Endothelial cell of umbilical vein (primary cell): ENCODE measurements at regions not wholly inside any gene's neighbourhood (a gene's known extent, or its start where the extent isn't known, plus 50 kb on each side); places are given as distances from the start of the nearest gene placed in this dataset.

Experiments used
- BruUV-seq: library from RNA; stranded (reverse); fragments of 400-500 nt; replicated peaks from 2 replicates; lab custom pipeline; 2021; lab: Mats Ljungman, UMichigan
- CTCF ChIA-PET: fragments of 300-600, 350-600 bp; sonication (Branson Sonifier 250); formaldehyde crosslinking; loops from one replicate; lab custom pipeline; 2021; ENCODE audit warnings: antibody characterized with exemption, inconsistent platforms; lab: Charles Lee
- POLR2A ChIA-PET: fragments of 300-600, 350-600 bp; sonication (Branson Sonifier 250); formaldehyde crosslinking; loops from one replicate; lab custom pipeline; 2021; ENCODE audit warnings: antibody characterized with exemption, inconsistent platforms; lab: Charles Lee
- DNase-seq: peaks from one replicate; pipeline ENCODE4 v3.0.0-alpha.2; 2011; ENCODE audit warnings: low read depth, low spot score
- FAIRE-seq: peaks from 2 replicates; lab custom pipeline; 2011; peaks lifted over from hg19 to GRCh38; lab: Jason Lieb, UNC
- H2AFZ ChIP-seq: 2 replicates; pipeline ENCODE4 v1.6.0; 2012; ENCODE audit warnings: low read depth, low read length, control low read depth, inconsistent platforms
- H3K27ac ChIP-seq: 2 replicates; pipeline ENCODE4 v1.5.1; 2011; ENCODE audit warnings: low read depth, mild to moderate bottlenecking, control low read depth, low read length, moderate library complexity; ENCODE audit not compliant: insufficient read depth
- H3K27me3 ChIP-seq, 2 experiments: 2 replicates each; pipeline versions ENCODE4 v1.6.0 to v1.6.1; 2011; ENCODE audit warnings: low read length in 2 of 2, mixed read lengths in 1 of 2; ENCODE audit not compliant: control insufficient read depth in 2 of 2, insufficient read depth in 2 of 2
- H3K36me3 ChIP-seq, 2 experiments: 2 replicates in 1 of 2; 3 replicates in 1 of 2; pipeline ENCODE4 v1.5.1; 2011; ENCODE audit warnings: low read length in 2 of 2, mild to moderate bottlenecking in 1 of 2, moderate library complexity in 1 of 2; ENCODE audit not compliant: control insufficient read depth in 2 of 2, insufficient read depth in 2 of 2; ENCODE audit errors: extremely low read depth in 1 of 2
- H3K4me1 ChIP-seq: 3 replicates; pipeline ENCODE4 v1.5.1; 2011; ENCODE audit warnings: mild to moderate bottlenecking, low read length; ENCODE audit not compliant: control insufficient read depth, insufficient read depth; ENCODE audit errors: extremely low read depth
- H3K4me2 ChIP-seq: 2 replicates; pipeline ENCODE4 v1.6.1; 2011; ENCODE audit warnings: low read length, control low read depth, mixed read lengths; ENCODE audit not compliant: insufficient read depth
- H3K4me3 ChIP-seq, 3 experiments: fragments of 200-600 bp in 1 of 3; sonication (generic), shearing (Covaris generic) in 1 of 3; replicated peaks in 1 of 3; 2 replicates each; pipeline ENCODE4 v1.5.1; 2011 to 2016; ENCODE audit warnings: control low read depth in 3 of 3, low read length in 3 of 3, mild to moderate bottlenecking in 2 of 3, inconsistent platforms in 1 of 3, low read depth in 1 of 3, moderate library complexity in 1 of 3; ENCODE audit not compliant: insufficient read depth in 1 of 3
- H3K79me2 ChIP-seq: 2 replicates; pipeline ENCODE4 v1.6.0; 2012; ENCODE audit warnings: low read length, inconsistent platforms; ENCODE audit not compliant: control insufficient read depth, insufficient read depth
- H3K9ac ChIP-seq: replicated peaks from 2 replicates; pipeline ENCODE3; 2011; ENCODE audit warnings: low read length, control low read depth; ENCODE audit not compliant: insufficient read depth; ENCODE audit errors: extremely low read depth
- H3K9me1 ChIP-seq: replicated peaks from 3 replicates; pipeline ENCODE4 v1.6.0; 2011; ENCODE audit warnings: mild to moderate bottlenecking, low read length; ENCODE audit not compliant: control insufficient read depth, insufficient read depth; ENCODE audit errors: extremely low read depth
- H3K9me3 ChIP-seq: replicated peaks from 2 replicates; pipeline ENCODE4 v1.5.1; 2012; ENCODE audit warnings: low read length, inconsistent platforms; ENCODE audit not compliant: control insufficient read depth, insufficient read depth
- H4K20me1 ChIP-seq: replicated peaks from 2 replicates; pipeline ENCODE3; 2011; ENCODE audit warnings: mild to moderate bottlenecking, low read length; ENCODE audit not compliant: control insufficient read depth, insufficient read depth; ENCODE audit errors: extremely low read depth
- EZH2 ChIP-seq: IDR thresholded peaks from 2 replicates; pipeline ENCODE4 v1.6.1; 2012; ENCODE audit warnings: borderline replicate concordance, low read depth, mild to moderate bottlenecking, moderate library complexity, low read length, inconsistent platforms; ENCODE audit not compliant: severe bottlenecking
- FOS ChIP-seq: IDR thresholded peaks from 2 replicates; pipeline ENCODE4 v1.6.1; 2011; ENCODE audit warnings: mild to moderate bottlenecking, low read length, moderate library complexity, borderline replicate concordance; ENCODE audit not compliant: insufficient read depth
- GATA2 ChIP-seq: IDR thresholded peaks from 2 replicates; pipeline ENCODE4 v1.7.0; 2011; ENCODE audit warnings: low read depth, mild to moderate bottlenecking, moderate library complexity, mixed read lengths, low read length; ENCODE audit not compliant: insufficient read length, insufficient read depth
- JUN ChIP-seq: IDR thresholded peaks from 2 replicates; pipeline ENCODE4 v1.6.1; 2011; ENCODE audit warnings: borderline replicate concordance, low read depth; ENCODE audit not compliant: insufficient read length, insufficient read depth
- MYC ChIP-seq: IDR thresholded peaks from one replicate; pipeline ENCODE4 v1.6.1; 2011; ENCODE audit warnings: mild to moderate bottlenecking, low read depth, low read length
- POLR2A ChIP-seq: IDR thresholded peaks from 2 replicates; pipeline ENCODE4 v1.6.1; 2012; ENCODE audit warnings: low read depth, mild to moderate bottlenecking, control low read depth, low read length
- POLR2AphosphoS5 ChIP-seq: IDR thresholded peaks from 2 replicates; pipeline ENCODE4 v1.6.1; 2012; ENCODE audit warnings: low read depth, mild to moderate bottlenecking, control low read depth, low read length, moderate library complexity; ENCODE audit not compliant: insufficient read depth
- dilution Hi-C: fragments of 300-500 bp; cut with MboI; formaldehyde crosslinking; loops from one replicate; pipeline ENCODE4 v1.15.0; 2019; ENCODE audit warnings: low sequenced_read_pairs; ENCODE audit not compliant: extremely low pct_ligation_motif_present
- intact Hi-C: fragments of 100-400 bp; cut with micrococcal nuclease; formaldehyde crosslinking; loops from one replicate; pipeline ENCODE4 v1.10.0; 2022
- TF ChIP-seq, protein P1 (sequence below), 2 donors: IDR thresholded peaks; 1 replicate in 1 of 2; 2 replicates in 1 of 2; pipeline ENCODE4 v1.5.1; 2011; ENCODE audit warnings: low read length in 2 of 2, mild to moderate bottlenecking in 2 of 2, moderate library complexity in 2 of 2, control low read depth in 1 of 2, inconsistent platforms in 1 of 2, low read depth in 1 of 2; ENCODE audit not compliant: insufficient read depth in 1 of 2; ENCODE audit errors: extremely low read depth in 1 of 2
- TF ChIP-seq, protein P2 (sequence below): IDR thresholded peaks from 2 replicates; pipeline ENCODE4 v1.6.1; 2011; ENCODE audit not compliant: insufficient read depth, insufficient read length

DNA sequence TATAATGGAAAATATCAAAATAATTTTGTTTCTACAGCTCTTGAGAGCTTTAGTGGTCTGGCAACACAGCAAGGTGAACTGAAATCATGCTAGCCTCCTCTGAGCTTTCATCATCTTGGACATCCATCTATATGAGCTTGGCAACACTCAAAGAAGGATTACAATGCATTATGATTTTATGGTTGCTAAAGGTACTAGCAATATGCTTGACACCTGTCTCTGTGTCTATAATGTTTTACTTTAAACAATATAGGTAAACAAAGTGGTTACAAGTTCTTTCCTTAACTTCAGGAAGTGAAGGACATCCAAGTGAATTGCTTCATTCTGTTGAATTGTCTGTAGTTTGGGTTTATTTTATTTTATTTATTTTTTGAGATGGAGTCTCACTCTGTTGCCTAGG, 203.7 kb upstream of the RRP15 start:
- no TSS peak for BruUV-seq
- dilution Hi-C loops: no loop called here
- H2AFZ ChIP-seq: no peak overlapping the region

More for the DNA sequence above, 203.7 kb upstream of the RRP15 start:
- Histone ChIP-seq H3K9me3 (peaks cover 2% of the 10 kb centered on the region), H3K27me3 (no peaks in the 10 kb centered on the region), H3K36me3 (no peaks in the 10 kb centered on the region), H3K9ac (no peak overlapping the region), H3K4me2 (no peak overlapping the region), H3K9me1 (no peaks in the 10 kb centered on the region), H3K27ac (no peak overlapping the region), H3K79me2 (no peaks in the 10 kb centered on the region), H4K20me1 (no peaks in the 10 kb centered on the region), H3K4me1 (no peaks in the 10 kb centered on the region), H3K4me3 (no peak overlapping the region)
- CTCF ChIA-PET: no interaction called here
- intact Hi-C loops: no loop called here
- FAIRE-seq (no peak), DNase-seq (no peak)
- POLR2A ChIA-PET: no interaction called here
- TF ChIP-seq MYC (no peak), FOS (no peak), GATA2 (no peak), JUN (no peak), EZH2 (no peak), POLR2AphosphoS5 (no peak), POLR2A (no peak)
- TF ChIP-seq, protein P1, sequence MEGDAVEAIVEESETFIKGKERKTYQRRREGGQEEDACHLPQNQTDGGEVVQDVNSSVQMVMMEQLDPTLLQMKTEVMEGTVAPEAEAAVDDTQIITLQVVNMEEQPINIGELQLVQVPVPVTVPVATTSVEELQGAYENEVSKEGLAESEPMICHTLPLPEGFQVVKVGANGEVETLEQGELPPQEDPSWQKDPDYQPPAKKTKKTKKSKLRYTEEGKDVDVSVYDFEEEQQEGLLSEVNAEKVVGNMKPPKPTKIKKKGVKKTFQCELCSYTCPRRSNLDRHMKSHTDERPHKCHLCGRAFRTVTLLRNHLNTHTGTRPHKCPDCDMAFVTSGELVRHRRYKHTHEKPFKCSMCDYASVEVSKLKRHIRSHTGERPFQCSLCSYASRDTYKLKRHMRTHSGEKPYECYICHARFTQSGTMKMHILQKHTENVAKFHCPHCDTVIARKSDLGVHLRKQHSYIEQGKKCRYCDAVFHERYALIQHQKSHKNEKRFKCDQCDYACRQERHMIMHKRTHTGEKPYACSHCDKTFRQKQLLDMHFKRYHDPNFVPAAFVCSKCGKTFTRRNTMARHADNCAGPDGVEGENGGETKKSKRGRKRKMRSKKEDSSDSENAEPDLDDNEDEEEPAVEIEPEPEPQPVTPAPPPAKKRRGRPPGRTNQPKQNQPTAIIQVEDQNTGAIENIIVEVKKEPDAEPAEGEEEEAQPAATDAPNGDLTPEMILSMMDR (IDR thresholded peaks at IDR 0.05; ENCODE audit: extremely low read depth in 1 of 2, insufficient read depth in 1 of 2, low read depth in 1 of 2, low read length in 2 of 2): no peak
- TF ChIP-seq, protein P2, sequence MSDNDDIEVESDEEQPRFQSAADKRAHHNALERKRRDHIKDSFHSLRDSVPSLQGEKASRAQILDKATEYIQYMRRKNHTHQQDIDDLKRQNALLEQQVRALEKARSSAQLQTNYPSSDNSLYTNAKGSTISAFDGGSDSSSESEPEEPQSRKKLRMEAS: no peak
